Ascending aorta (tissue), 2 donors: ENCODE measurements at regions not wholly inside any gene's neighbourhood (a gene's known extent, or its start where the extent isn't known, plus 50 kb on each side); places are given as distances from the start of the nearest gene placed in this dataset.
"Not testable (repeated sequence)": the region's sequence is repeated elsewhere in the genome, so short reads cannot be mapped to it uniquely, and the experiment has no call there.

Experiments used
- DNase-seq, 2 donors: peaks; one replicate each; pipeline ENCODE4 v3.0.0-alpha.2; 2019; ENCODE audit warnings: low spot score in 2 of 2
- H3K27ac ChIP-seq, 2 donors: fragments of 200-600 bp; sonication (generic); one replicate each; pipeline ENCODE4 v1.5.1; 2016 to 2017; ENCODE audit warnings: mild to moderate bottlenecking in 1 of 2
- H3K27me3 ChIP-seq: fragments of 200-600 bp; sonication (generic); one replicate; pipeline ENCODE4 v1.5.1; 2017
- H3K36me3 ChIP-seq, 2 donors: fragments of 200-600 bp; sonication (generic); one replicate each; pipeline ENCODE4 v1.5.1; 2016
- H3K4me1 ChIP-seq, 2 donors: fragments of 200-600 bp; sonication (generic); one replicate each; pipeline ENCODE4 v1.5.1; 2016 to 2017; ENCODE audit warnings: mild to moderate bottlenecking in 1 of 2
- H3K4me3 ChIP-seq, 2 donors: fragments of 200-600 bp; sonication (generic); one replicate each; pipeline ENCODE4 v1.5.1; 2016 to 2017; ENCODE audit warnings: mild to moderate bottlenecking in 1 of 2
- H3K9me3 ChIP-seq, 2 donors: fragments of 200-600 bp; sonication (generic); one replicate each; pipeline ENCODE4 v1.5.1; 2016
- intact Hi-C: fragments of 100-400 bp; cut with DNase I; formaldehyde crosslinking; loops from one replicate; pipeline ENCODE4 v1.15.1; 2023
- TF ChIP-seq, protein P1 (sequence below), 3 experiments: fragments of 200-600 bp in 2 of 3; fragments of 450-650 bp in 1 of 3; sonication (generic) in 2 of 3; IDR thresholded peaks; one replicate each; pipeline ENCODE4 v1.5.1; 2016 to 2019; ENCODE audit warnings: antibody characterized with exemption in 3 of 3, mild to moderate bottlenecking in 1 of 3, moderate library complexity in 1 of 3

DNA sequence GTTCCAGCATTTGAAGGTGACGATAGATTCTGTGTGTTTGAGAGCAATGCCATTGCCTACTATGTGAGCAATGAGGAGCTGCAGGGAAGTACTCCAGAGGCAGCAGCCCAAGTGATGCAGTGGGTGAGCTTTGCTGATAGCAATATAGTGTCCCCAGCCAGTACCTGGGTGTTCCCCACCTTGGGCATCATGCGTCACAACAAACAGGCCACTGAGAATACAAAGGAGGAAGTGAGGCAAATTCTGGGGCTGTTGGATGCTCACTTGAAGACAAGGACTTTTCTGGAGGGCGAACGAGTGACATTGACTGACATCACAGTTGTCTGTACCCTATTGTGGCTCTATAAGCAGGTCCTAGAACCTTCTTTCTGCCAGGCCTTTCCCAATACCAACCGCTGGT lies 142.0 kb downstream of the PLS3 start:
- H3K9me3 ChIP-seq = no peaks in the 10 kb centered on the region
- TF ChIP-seq, protein P1, sequence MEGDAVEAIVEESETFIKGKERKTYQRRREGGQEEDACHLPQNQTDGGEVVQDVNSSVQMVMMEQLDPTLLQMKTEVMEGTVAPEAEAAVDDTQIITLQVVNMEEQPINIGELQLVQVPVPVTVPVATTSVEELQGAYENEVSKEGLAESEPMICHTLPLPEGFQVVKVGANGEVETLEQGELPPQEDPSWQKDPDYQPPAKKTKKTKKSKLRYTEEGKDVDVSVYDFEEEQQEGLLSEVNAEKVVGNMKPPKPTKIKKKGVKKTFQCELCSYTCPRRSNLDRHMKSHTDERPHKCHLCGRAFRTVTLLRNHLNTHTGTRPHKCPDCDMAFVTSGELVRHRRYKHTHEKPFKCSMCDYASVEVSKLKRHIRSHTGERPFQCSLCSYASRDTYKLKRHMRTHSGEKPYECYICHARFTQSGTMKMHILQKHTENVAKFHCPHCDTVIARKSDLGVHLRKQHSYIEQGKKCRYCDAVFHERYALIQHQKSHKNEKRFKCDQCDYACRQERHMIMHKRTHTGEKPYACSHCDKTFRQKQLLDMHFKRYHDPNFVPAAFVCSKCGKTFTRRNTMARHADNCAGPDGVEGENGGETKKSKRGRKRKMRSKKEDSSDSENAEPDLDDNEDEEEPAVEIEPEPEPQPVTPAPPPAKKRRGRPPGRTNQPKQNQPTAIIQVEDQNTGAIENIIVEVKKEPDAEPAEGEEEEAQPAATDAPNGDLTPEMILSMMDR (IDR thresholded peaks at IDR 0.05) = no peak
- no peaks in the 10 kb centered on the region for H3K27me3 ChIP-seq
- no peak for DNase-seq
- no peaks in the 10 kb centered on the region for H3K4me1 ChIP-seq
- H3K4me3 ChIP-seq = no peak overlapping the region
- H3K36me3 ChIP-seq = no peaks in the 10 kb centered on the region
- intact Hi-C loops = no loop called here
- no peak overlapping the region for H3K27ac ChIP-seq

DNA sequence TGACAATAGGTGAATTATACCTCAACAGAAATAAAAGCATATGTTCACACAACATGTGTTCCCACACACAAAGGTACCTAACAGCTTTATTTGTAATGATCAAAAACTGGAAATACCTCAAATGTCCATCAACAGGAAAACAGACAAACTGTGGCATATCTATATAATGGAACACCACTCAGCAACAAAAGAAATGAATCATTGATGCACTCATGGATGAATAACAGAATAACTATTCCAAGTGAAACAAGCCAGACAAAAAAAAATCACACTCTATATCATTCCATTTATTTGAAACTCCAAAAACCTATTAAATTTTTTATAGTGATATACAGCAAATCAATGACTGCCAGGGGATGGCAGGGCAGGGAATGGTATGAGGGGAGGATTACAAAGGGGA lies 148.1 kb downstream of the PLS3 start:
- Histone ChIP-seq H3K27me3 (no peaks in the 10 kb centered on the region), H3K36me3 (no peaks in the 10 kb centered on the region), H3K27ac (no peak overlapping the region)

DNA sequence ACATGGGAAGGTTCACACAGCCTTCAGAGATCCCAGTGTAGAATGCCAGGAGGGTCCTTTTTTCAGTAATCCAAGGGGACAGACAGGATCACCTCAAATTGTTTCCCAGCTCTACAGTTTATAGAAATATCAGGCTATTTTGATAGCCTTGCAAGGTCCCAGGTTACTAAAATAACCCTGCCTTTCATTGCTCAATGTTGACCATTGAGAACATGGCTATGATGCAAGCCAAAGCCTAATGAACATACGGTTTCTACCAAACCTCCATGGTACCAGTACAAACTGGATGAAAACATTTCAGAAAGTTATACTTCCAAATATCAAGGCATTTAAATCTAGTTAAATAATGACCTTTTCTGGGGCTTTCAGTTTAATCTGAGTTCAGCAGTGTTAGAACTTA lies 151.5 kb downstream of the PLS3 start:
- Histone ChIP-seq H3K9me3 (no peaks in the 10 kb centered on the region), H3K27me3 (no peaks in the 10 kb centered on the region), H3K4me1 (no peaks in the 10 kb centered on the region), H3K4me3 (no peak overlapping the region), H3K27ac (no peak overlapping the region), H3K36me3 (no peaks in the 10 kb centered on the region)
- intact Hi-C loops = no loop called here
- TF ChIP-seq, protein P1 (IDR thresholded peaks at IDR 0.05) = no peak
- no peak for DNase-seq

More for the DNA sequence above, 148.1 kb downstream of the PLS3 start:
- no peaks in the 10 kb centered on the region for H3K4me1 ChIP-seq
- intact Hi-C loops = no loop called here
- TF ChIP-seq, protein P1 (IDR thresholded peaks at IDR 0.05) = no peak
- no peaks in the 10 kb centered on the region for H3K9me3 ChIP-seq
- H3K4me3 ChIP-seq = no peak overlapping the region
- no peak for DNase-seq

DNA sequence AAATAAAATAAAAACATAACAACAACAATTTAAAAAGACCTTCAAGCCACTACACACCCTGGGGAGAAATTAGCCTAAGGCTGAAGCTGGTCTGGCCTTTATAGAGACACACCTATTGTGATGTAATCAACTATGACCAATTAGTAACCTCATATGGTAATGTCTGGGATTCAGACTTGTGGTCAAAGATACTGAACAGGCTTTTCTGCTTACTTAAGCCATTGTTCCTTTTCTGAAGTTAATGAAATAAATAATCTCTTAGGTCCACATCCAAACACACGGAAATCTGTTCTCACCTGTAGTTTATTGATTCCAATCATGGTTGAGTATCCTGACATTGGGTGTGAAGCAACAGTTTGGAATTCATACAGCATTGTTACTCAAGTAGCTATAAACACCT lies 152.5 kb downstream of the PLS3 start:
- Histone ChIP-seq H3K27me3 (no peaks in the 10 kb centered on the region), H3K4me3 (no peak overlapping the region), H3K9me3 (no peaks in the 10 kb centered on the region), H3K4me1 (no peaks in the 10 kb centered on the region), H3K36me3 (no peaks in the 10 kb centered on the region), H3K27ac (no peak overlapping the region)
- TF ChIP-seq, protein P1 (IDR thresholded peaks at IDR 0.05) = no peak
- DNase-seq = no peak
- intact Hi-C loops = no loop called here

DNA sequence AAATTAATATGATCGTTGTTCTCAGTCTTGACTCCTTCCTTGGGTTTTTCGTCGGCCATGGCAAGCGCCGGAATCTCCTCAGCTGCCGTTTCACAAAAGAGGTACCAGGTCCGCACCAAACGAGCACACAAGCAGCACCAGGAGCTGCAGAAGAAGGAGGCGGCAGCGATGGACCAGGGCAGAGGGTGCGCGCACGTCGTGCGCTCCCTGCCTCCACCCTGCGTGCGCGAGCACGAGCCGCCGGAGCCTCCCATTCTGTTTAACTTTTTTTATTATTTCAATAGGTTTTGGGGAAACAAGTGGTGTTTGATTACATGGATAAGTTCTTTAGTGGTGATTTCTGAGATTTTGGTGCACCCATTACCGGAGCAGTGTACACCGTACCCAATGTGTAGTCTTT lies 158.2 kb downstream of the PLS3 start:
- DNase-seq = no peak
- no peaks in the 10 kb centered on the region for H3K4me1 ChIP-seq
- no peaks in the 10 kb centered on the region for H3K27me3 ChIP-seq
- no peak overlapping the region for H3K27ac ChIP-seq
- H3K4me3 ChIP-seq = no peak overlapping the region
- H3K36me3 ChIP-seq = no peaks in the 10 kb centered on the region
- TF ChIP-seq, protein P1 (IDR thresholded peaks at IDR 0.05) = no peak
- intact Hi-C loops = no loop called here
- H3K9me3 ChIP-seq = no peaks in the 10 kb centered on the region

DNA sequence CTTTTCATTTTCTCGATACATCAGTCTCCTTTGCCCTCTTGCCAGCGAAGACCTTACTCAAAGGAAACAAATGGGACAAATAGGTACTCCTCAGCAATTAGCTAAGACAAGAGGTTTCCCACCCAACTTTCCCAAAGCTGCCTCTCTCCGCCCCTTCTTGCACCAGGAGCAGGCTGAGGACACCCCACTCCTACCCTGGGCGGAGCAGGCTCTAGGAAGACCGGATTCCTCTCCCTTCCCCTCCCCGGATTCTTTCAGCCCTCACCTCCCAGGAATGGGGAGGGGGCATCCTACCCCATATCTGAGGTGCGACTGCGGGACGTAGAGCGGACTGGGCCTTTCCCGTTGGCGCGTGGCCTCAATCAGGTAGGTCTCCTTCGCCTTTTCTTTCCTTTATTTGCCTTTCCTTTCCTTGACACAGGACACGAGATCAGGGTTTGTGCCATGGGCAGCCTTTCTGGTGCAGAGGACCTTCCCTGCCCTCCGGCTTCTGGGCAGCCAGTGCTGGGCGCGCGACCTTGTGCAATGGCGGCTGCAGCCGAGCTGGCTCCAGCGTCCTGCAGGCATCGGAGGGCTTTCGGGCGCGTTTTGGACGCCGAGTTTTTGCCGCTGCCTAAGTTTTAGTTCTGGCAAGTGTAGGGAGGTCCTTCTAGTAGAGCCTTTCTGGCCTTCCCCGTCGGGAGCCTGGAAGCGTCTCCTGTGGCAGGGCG lies 161.9 kb downstream of the PLS3 start:
- H3K4me1 ChIP-seq, DNase-seq, H3K27ac ChIP-seq, H3K4me3 ChIP-seq, intact Hi-C loops, H3K27me3 ChIP-seq, H3K9me3 ChIP-seq, H3K36me3 ChIP-seq: not testable (repeated sequence)

DNA sequence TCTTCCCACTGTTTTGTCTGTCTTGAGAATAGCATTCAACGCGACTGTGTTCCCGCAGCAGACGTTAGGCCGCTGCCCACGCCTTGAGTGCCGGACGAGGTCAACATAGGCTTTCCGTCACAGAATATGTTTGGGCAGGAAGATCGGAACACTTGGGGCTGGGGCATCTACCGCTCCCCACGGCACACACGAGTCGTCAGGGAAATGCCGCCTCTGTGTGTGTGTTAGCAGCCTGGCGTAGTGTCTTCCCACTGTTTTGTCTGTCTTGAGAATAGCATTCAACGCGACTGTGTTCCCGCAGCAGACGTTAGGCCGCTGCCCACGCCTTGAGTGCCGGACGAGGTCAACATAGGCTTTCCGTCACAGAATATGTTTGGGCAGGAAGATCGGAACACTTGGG lies 164.4 kb downstream of the PLS3 start:
- H3K9me3 ChIP-seq, DNase-seq, H3K4me1 ChIP-seq, H3K4me3 ChIP-seq, H3K27ac ChIP-seq, intact Hi-C loops, H3K36me3 ChIP-seq, H3K27me3 ChIP-seq: not testable (repeated sequence)

DNA sequence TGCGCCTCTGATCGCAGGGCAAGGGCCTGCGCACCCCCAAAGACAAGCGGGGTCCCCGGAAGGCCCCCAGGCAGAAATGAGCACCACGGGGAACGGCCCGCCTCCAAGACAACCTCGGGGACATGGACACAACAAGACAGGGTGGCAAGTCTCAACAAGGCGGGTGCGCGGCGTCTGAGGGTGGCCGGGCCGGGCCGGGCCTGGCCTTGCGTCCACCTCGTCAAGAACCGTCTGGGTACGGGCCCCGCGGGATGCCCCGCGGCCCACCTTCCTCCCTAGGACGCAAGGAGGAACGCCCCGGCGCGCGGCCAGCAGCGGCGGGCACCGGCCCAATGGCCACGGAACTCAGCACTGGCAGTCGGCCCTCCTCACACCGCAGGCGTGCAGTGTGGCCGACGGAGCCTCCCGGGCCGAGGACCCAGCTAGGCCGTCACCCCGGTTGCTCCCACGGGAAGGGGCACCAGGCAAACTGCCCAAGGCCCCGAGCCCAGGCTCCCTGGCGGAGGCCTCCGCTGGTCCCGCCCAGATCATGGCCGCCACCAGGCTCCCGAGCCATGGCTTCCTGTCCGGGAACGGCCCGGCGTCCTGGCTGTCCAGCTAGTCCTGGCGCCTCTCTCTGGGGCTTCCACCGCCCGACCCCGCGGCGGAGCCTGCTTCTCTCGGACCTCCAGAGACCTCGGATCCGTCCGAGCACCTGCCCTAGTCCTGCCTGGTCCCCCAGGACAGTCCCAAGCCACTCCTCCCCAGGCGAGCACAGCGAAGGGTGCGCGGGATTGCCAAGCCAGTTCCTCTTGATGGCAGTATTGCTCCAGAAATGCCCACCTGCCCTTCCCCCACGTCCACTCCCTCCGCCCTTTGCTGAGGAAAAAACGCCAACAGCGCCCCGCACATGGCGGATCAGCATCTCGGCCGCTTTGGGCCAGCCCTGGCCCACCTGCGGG lies 167.1 kb downstream of the PLS3 start:
- Histone ChIP-seq H3K4me3 (peak overlapping the region in 1 of 2 donors; percentile 36), H3K27ac (peak overlapping the region in 1 of 2 donors; percentile 57)
- H3K9me3 ChIP-seq, intact Hi-C loops, H3K27me3 ChIP-seq, H3K36me3 ChIP-seq, H3K4me1 ChIP-seq: not testable (repeated sequence)
- peak in 1 of 2 donors; percentile 96 for DNase-seq

DNA sequence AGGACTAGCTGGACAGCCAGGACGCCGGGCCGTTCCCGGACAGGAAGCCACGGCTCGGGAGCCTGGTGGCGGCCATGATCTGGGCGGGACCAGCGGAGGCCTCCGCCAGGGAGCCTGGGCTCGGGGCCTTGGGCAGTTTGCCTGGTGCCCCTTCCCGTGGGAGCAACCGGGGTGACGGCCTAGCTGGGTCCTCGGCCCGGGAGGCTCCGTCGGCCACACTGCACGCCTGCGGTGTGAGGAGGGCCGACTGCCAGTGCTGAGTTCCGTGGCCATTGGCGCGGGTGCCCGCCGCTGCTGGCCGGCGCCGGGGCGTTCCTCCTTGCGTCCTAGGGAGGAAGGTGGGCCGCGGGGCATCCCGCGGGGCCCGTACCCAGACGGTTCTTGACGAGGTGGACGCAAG lies 171.6 kb downstream of the PLS3 start:
- H3K36me3 ChIP-seq, DNase-seq, H3K27me3 ChIP-seq, H3K27ac ChIP-seq, H3K9me3 ChIP-seq, H3K4me3 ChIP-seq, intact Hi-C loops, H3K4me1 ChIP-seq: not testable (repeated sequence)
